ENCODE measurements at regions not wholly inside any gene's neighbourhood (a gene's known extent, or its start where the extent isn't known, plus 50 kb on each side); places are given as distances from the start of the nearest gene placed in this dataset.

DNA sequence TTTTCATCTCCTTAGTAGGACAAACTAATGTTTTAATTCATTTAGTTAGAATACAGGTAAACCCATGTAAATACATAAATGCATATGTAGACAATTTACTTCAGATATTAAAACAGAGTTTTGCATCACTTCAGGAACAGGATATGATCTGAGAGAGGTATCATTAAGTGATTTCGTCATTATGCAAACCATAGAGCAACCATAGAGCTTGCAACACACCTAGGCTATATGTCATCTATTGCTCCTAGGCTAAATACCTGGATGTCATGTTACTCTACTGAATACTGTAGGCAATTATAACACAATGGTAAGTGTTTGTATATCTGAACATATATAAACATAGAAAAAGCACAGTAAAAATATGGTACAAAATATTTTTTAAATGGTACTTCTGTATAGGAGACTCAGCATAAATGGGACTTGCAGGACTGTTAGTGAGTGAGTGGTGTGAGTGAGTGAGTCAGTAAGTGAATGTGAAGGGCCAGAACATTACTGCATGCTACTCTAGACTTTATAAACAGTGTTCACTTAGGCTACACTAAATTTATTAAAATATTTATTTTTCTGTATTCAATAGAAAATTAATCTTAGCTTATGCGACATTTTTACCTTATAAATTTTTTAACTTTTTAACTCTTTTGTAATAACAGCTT is 1377.5 kb upstream of the CDH9 start:
- TF ChIP-seq, protein P1, sequence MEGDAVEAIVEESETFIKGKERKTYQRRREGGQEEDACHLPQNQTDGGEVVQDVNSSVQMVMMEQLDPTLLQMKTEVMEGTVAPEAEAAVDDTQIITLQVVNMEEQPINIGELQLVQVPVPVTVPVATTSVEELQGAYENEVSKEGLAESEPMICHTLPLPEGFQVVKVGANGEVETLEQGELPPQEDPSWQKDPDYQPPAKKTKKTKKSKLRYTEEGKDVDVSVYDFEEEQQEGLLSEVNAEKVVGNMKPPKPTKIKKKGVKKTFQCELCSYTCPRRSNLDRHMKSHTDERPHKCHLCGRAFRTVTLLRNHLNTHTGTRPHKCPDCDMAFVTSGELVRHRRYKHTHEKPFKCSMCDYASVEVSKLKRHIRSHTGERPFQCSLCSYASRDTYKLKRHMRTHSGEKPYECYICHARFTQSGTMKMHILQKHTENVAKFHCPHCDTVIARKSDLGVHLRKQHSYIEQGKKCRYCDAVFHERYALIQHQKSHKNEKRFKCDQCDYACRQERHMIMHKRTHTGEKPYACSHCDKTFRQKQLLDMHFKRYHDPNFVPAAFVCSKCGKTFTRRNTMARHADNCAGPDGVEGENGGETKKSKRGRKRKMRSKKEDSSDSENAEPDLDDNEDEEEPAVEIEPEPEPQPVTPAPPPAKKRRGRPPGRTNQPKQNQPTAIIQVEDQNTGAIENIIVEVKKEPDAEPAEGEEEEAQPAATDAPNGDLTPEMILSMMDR (IDR thresholded peaks at IDR 0.05; ENCODE audit: insufficient read depth, low read length) = no peak
- H3K4me3 ChIP-seq (ENCODE audit: low read depth, low read length) = no peak overlapping the region
- DNase-seq (ENCODE audit: low read depth) = no peak

DNA sequence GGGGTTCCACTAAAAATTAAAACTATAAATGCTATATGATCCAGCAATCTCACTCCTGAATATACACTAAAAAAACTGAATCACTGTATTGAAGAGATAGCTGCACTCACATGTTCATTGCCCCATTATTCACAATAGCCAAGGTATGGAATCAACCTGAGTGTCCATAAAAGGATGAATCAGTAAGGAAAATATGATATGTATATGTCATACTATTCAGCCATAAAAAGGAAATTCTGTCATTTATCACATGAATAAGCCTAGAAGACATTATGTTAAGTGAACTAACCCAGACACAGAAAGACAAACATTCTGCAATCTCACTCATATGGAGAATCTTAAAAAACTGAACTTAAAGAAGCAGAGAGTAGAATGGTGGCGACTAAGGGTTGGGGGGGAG is 1376.2 kb upstream of the CDH9 start:
- TF ChIP-seq, protein P1 (IDR thresholded peaks at IDR 0.05; ENCODE audit: insufficient read depth, low read length) = no peak
- DNase-seq (ENCODE audit: low read depth) = no peak
- H3K4me3 ChIP-seq (ENCODE audit: low read depth, low read length) = no peak overlapping the region

DNA sequence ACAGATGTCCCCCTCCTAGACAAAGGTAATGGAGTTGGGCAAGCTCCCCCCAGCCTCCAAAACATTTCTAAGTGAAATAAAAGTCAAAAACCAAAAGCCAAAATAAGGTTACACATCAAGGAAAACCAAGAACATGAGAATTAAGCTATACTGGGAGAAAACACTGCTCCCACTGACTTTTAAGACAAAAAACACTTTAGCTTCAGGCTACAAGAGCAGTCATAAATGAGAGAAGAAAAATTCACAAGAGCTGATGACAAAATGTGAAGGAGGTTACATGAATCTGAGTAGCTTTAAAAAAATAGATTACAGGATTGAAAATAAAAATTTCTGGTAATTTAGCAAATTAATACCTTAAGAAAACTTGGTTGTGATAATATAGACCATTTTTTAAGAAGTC is 1370.3 kb upstream of the CDH9 start:
- DNase-seq (ENCODE audit: low read depth) = no peak
- no peak overlapping the region for H3K4me3 ChIP-seq (ENCODE audit: low read depth, low read length)
- TF ChIP-seq, protein P1 (IDR thresholded peaks at IDR 0.05; ENCODE audit: insufficient read depth, low read length) = no peak

DNA sequence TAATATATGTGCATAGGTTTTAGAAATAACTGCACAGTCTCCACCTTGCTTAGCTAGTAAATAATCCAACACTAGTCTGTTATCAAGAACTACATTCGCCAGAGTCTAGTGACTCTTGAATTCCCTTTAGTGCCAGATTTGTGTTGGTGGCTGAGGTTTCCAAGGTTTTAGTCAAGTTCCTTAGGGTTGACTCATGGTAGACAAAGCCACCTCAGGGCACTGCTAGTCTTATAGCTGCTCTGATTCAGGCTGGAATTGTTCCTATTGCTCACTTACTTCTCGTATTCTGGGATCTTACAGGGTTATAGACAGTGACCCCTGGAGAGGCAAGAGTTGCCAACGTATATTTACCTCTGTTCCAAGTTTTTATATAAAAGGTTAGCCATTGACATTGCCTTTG is 1369.8 kb upstream of the CDH9 start:
- TF ChIP-seq, protein P1 (IDR thresholded peaks at IDR 0.05; ENCODE audit: insufficient read depth, low read length) = no peak
- no peak overlapping the region for H3K4me3 ChIP-seq (ENCODE audit: low read depth, low read length)
- peak; percentile 1 for DNase-seq (ENCODE audit: low read depth)

DNA sequence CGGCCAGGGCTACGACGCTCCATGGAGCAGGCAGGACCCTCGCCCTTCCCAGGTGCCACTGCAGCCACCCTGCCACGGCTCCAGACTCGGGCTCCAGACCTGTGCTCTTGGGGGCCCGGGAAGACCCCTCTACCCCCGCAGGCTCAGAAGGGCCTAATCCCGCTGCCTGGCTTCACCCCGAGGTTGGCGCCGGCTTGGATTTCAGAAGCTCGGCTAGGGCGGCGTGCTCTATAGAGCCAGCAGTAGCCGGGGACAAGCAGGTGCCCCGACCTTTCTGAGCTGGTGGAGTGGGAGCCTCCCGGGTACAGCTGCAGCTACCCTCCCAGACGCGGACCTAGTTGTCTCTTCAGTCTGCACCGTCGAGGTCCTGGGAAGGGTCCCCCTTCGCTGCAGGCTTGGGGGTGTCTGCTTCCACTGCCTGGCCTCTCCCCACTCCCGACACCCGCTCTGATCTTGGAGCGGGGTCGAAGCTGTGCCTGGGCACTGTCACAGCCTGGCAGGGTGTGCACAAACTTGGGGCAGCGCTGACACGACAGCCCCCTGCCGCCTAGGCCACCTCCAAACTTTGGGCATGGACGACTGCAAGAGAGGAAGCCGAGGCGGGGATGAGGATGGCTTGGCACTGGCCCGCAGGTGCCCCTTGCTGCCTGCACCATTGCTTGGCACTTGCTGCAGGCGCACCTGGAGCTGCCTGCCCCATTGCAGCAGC is 1366.1 kb upstream of the CDH9 start:
- TF ChIP-seq, protein P1 (IDR thresholded peaks at IDR 0.05; ENCODE audit: insufficient read depth, low read length) = no peak
- no peak overlapping the region for H3K4me3 ChIP-seq (ENCODE audit: low read depth, low read length)
- no peak for DNase-seq (ENCODE audit: low read depth)

DNA sequence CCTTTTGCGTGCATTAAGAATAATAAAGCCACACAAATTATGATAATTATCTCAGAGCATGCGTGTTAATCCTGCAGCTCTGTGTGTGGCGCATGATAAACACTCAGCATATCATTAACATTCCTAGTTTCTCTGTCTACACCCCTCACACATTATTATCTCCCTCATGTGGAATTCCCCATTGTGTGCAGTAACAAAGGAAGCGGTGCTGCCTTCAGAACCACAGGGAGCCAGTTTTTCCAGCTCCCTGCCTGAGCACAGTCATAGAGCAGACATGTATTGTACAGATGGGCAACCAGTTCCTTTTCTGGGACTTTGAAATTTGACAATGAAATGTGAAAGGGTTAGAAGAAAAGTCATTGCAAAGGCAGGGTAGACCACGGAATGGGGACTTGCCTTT is 1365.5 kb upstream of the CDH9 start:
- no peak for DNase-seq (ENCODE audit: low read depth)
- TF ChIP-seq, protein P1 (IDR thresholded peaks at IDR 0.05; ENCODE audit: insufficient read depth, low read length) = no peak
- no peak overlapping the region for H3K4me3 ChIP-seq (ENCODE audit: low read depth, low read length)
